HepG2 (cell line): ENCODE measurements at regions not wholly inside any gene's neighbourhood (a gene's known extent, or its start where the extent isn't known, plus 50 kb on each side); places are given as distances from the start of the nearest gene placed in this dataset.

Source experiments
- ATAC-seq: fragments of 200-7000 bp; cut with Tn5 transposase; 3 replicates; pipeline ENCODE4 v1.9.1; 2020; ENCODE audit warnings: mild to moderate bottlenecking, moderate library complexity
- BruUV-seq: library from RNA; stranded (reverse); fragments of 400-500 nt; replicated peaks from 2 replicates; lab custom pipeline; 2021; lab: Mats Ljungman, UMichigan
- CTCF ChIA-PET: fragments of 300-600 bp; formaldehyde crosslinking; extraction: SDS; loops from one replicate; lab custom pipeline; 2021; ENCODE audit warnings: low total read pairs, inconsistent platforms, low intra/inter-chr PET ratio; lab: Yijun Ruan, JAX
- POLR2A ChIA-PET: fragments of 350-600 bp; sonication (Branson Sonifier 250); formaldehyde crosslinking; loops from one replicate; lab custom pipeline; 2020; ENCODE audit warnings: antibody characterized with exemption, inconsistent platforms; lab: Yijun Ruan, JAX
- DNase-seq: peaks from one replicate; pipeline ENCODE4 v3.0.0-alpha.2; 2015; ENCODE audit warnings: low spot score
- FAIRE-seq: peaks from 3 replicates; lab custom pipeline; 2011; peaks lifted over from hg19 to GRCh38; lab: Jason Lieb, UNC
- H2AFZ ChIP-seq: one replicate; pipeline ENCODE4 v1.6.1; 2011; ENCODE audit warnings: low read length, inconsistent platforms
- H3K27ac ChIP-seq: fragments of 300-600 bp; 3 replicates; pipeline ENCODE4 v1.8.0; 2011; ENCODE audit warnings: mixed run types, mild to moderate bottlenecking, mixed read lengths, low read length, inconsistent platforms; ENCODE audit not compliant: insufficient read depth; ENCODE audit errors: extremely low read length
- H3K27me3 ChIP-seq, 2 experiments: fragments of 200-600 bp in 1 of 2; 2 replicates in 1 of 2; 3 replicates in 1 of 2; pipeline versions ENCODE4 v1.6.0 to v1.8.0; 2011; ENCODE audit warnings: low read length in 2 of 2, mild to moderate bottlenecking in 2 of 2, moderate library complexity in 2 of 2, inconsistent platforms in 1 of 2; ENCODE audit not compliant: insufficient read depth in 2 of 2, control insufficient read depth in 1 of 2
- H3K36me3 ChIP-seq, 2 experiments: fragments of 200-600 bp in 1 of 2; replicated peaks in 1 of 2; 2 replicates in 1 of 2; 3 replicates in 1 of 2; pipeline versions ENCODE4 v1.5.1 to v1.8.0; 2011; ENCODE audit warnings: low read length in 2 of 2, inconsistent platforms in 1 of 2; ENCODE audit not compliant: insufficient read depth in 2 of 2, control insufficient read depth in 1 of 2
- H3K4me1 ChIP-seq: 2 replicates; pipeline ENCODE4 v1.5.1; 2012; ENCODE audit warnings: low read length, inconsistent platforms; ENCODE audit not compliant: insufficient read depth
- H3K4me2 ChIP-seq: 2 replicates; pipeline ENCODE4 v1.6.0; 2011; ENCODE audit warnings: low read depth, low read length, inconsistent platforms
- H3K4me3 ChIP-seq, 3 experiments: fragments of 200-600 bp in 1 of 3; sonication (generic), shearing (Covaris generic) in 1 of 3; replicated peaks in 1 of 3; 2 replicates each; pipeline ENCODE4 v1.5.1; 2011 to 2016; ENCODE audit warnings: low read length in 3 of 3, inconsistent platforms in 2 of 3, low read depth in 2 of 3, mild to moderate bottlenecking in 2 of 3, control low read depth in 1 of 3, mixed read lengths in 1 of 3; ENCODE audit not compliant: insufficient read depth in 1 of 3
- H3K79me2 ChIP-seq: one replicate; pipeline ENCODE4 v1.6.1; 2011; ENCODE audit warnings: low read length, inconsistent platforms; ENCODE audit not compliant: insufficient read depth
- H3K9ac ChIP-seq: 2 replicates; pipeline ENCODE4 v1.6.0; 2011; ENCODE audit warnings: mild to moderate bottlenecking, low read depth, low read length, inconsistent platforms; ENCODE audit not compliant: insufficient read depth
- H3K9me3 ChIP-seq: 2 replicates; pipeline ENCODE4 v1.5.1; 2012; ENCODE audit warnings: mild to moderate bottlenecking, low read length
- H4K20me1 ChIP-seq: 2 replicates; pipeline ENCODE4 v1.6.0; 2011; ENCODE audit warnings: inconsistent platforms, mild to moderate bottlenecking, low read length, moderate library complexity; ENCODE audit not compliant: insufficient read depth
- ATF7 ChIP-seq, 2 experiments: fragments of 450-650 bp in 1 of 2; sonication (generic) in 1 of 2; formaldehyde crosslinking in 1 of 2; IDR thresholded peaks; 2 replicates each; pipeline versions ENCODE4 v1.4.0 to v1.6.1; 2016 to 2020; ENCODE audit warnings: antibody characterized with exemption in 1 of 2, mild to moderate bottlenecking in 1 of 2, missing genetic modification reagents in 1 of 2
- CEBPB ChIP-seq: IDR thresholded peaks from 2 replicates; pipeline ENCODE4 v1.6.1; 2011; ENCODE audit warnings: low read depth, low read length, improper control_type of control experiment, borderline replicate concordance
- EP300 ChIP-seq, 3 experiments: sonication (generic) in 1 of 3; formaldehyde crosslinking in 1 of 3; IDR thresholded peaks; 2 replicates each; pipeline versions ENCODE4 v1.5.1 to v1.6.1; 2011 to 2020; ENCODE audit warnings: low read depth in 2 of 3, low read length in 2 of 3, borderline replicate concordance in 1 of 3, improper control_type of control experiment in 1 of 3, mild to moderate bottlenecking in 1 of 3, missing genetic modification reagents in 1 of 3, moderate library complexity in 1 of 3
- FOSL2 ChIP-seq: sonication (generic); formaldehyde crosslinking; IDR thresholded peaks from 2 replicates; pipeline ENCODE4 v1.4.0; 2020; ENCODE audit warnings: missing genetic modification reagents
- FOXP1 ChIP-seq, 2 experiments: fragments of 450-650 bp in 1 of 2; IDR thresholded peaks; 2 replicates each; pipeline ENCODE4 v1.6.1; 2017 to 2018; ENCODE audit warnings: antibody characterized with exemption in 1 of 2
- ZNF567 ChIP-seq: sonication (generic); formaldehyde crosslinking; IDR thresholded peaks from 2 replicates; pipeline ENCODE4 v1.8.1; 2023; ENCODE audit warnings: mild to moderate bottlenecking, missing genetic modification reagents, borderline replicate concordance
- WGBS: methylation state at CpG from one replicate; pipeline ENCODE4 v1.1.6; 2017; ENCODE audit warnings: low lambda C conversion rate; 5-methylcytosine and 5-hydroxymethylcytosine counted together
- in situ Hi-C: cut with HindIII; loops from 2 replicates; pipeline ENCODE4 v1.10.0; 2017; ENCODE audit warnings: low pct_unique_long_range_greater_than_20kb; ENCODE audit not compliant: extremely low pct_ligation_motif_present
- intact Hi-C: fragments of 100-400 bp; cut with micrococcal nuclease; formaldehyde crosslinking; loops from one replicate; pipeline ENCODE4 v1.10.0; 2022; ENCODE audit not compliant: unreplicated experiment
- TF ChIP-seq, protein P1 (sequence below): sonication (generic); formaldehyde crosslinking; IDR thresholded peaks from 2 replicates; pipeline ENCODE4 v1.4.0; 2020; ENCODE audit warnings: missing genetic modification reagents

DNA sequence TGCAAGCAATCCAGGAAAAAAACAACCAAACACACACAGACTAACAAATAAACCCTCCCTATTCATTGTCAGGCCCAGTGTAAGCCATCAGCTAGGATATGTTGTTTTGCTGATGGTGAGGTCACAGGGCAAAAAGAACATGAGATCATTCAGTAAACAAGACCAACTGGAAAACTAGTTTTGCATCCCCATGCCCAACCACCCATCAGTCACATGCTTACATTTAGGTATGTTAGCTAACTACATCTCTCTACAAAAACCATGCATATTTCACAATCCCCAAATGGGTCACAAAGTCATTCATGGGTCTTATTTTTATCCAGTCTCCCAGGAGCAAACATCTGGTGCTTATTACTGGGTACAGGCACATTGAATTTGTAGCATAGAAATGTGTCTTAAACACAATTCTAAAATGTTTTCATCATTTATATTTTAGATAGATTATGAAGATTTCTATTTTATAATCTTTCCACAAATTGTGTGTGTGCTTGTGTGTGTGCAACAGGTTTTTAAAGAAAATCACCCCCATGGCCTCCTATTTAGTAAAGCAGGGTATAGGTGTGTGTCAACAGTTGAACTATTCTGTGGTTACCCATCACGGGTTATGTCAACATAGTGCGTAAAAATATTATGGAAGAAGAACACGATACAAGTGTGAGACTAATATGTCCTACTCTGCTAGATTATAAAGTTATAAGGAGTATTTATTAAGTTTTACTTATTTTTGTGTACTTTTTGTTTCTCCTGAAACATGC, 103.8 kb upstream of the AKR1E2 start:
- 0 out of 5 replicates have a peak, but pooled peaks cover 0 to 1% of the 10 kb centered on the region in 2 experiments for H3K27me3 ChIP-seq
- no peak overlapping the region for H3K9ac ChIP-seq
- no peak overlapping the region for H2AFZ ChIP-seq
- FAIRE-seq (no peak), ATAC-seq (no peak), DNase-seq (no peak)
- ChIA-PET CTCF (no interaction called here), POLR2A (interaction anchor here (1.0 to 1.5 kb wide), 2 partner anchors 11 to 49 kb away, joined by 3 to 4 read pairs; no protein-coding TSS in a partner anchor)
- TF ChIP-seq ATF7 (IDR thresholded peaks at IDR 0.05) (0 out of 2 replicates have a peak, but pooled peaks have one; percentile 8), ATF7 (CRISPR knock-in tag; IDR thresholded peaks at IDR 0.05) (no peak), ZNF567 (CRISPR knock-in tag) (no peak), FOXP1 (IDR thresholded peaks at IDR 0.05) (no peak), FOXP1 (CRISPR knock-in tag; IDR thresholded peaks at IDR 0.05) (peak; percentile 35; the same call in 1 of the 2 replicates), EP300 (IDR thresholded peaks at IDR 0.05; ENCODE audit: low read depth in 2 of 2, low read length in 2 of 2) (peak in 1 of 2 experiments; percentile 5; a peak in 1 of 4 replicates), EP300 (CRISPR knock-in tag; IDR thresholded peaks at IDR 0.05; ENCODE audit: borderline replicate concordance) (no peak), CEBPB (peak; percentile 57; the same call in 1 of the 2 replicates), FOSL2 (CRISPR knock-in tag) (peak; percentile 17; the same call in 1 of the 2 replicates)
- TF ChIP-seq, protein P1, sequence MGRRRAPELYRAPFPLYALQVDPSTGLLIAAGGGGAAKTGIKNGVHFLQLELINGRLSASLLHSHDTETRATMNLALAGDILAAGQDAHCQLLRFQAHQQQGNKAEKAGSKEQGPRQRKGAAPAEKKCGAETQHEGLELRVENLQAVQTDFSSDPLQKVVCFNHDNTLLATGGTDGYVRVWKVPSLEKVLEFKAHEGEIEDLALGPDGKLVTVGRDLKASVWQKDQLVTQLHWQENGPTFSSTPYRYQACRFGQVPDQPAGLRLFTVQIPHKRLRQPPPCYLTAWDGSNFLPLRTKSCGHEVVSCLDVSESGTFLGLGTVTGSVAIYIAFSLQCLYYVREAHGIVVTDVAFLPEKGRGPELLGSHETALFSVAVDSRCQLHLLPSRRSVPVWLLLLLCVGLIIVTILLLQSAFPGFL (CRISPR knock-in tag) = no peak
- H3K27ac ChIP-seq = no peak overlapping the region
- H3K79me2 ChIP-seq = no peaks in the 10 kb centered on the region
- H3K4me2 ChIP-seq = no peak overlapping the region
- H3K4me1 ChIP-seq = peaks cover 9% of the 10 kb centered on the region
- in situ Hi-C loops (no loop called here), intact Hi-C loops (no loop called here)
- H4K20me1 ChIP-seq = no peaks in the 10 kb centered on the region
- no TSS peak for BruUV-seq
- no peak overlapping the region for H3K4me3 ChIP-seq
- no peaks in the 10 kb centered on the region for H3K36me3 ChIP-seq
- 16% methylated on average over 3 of the region's 3 CpGs for WGBS
- 0 out of 2 replicates have a peak, but pooled peaks cover 3% of the 10 kb centered on the region for H3K9me3 ChIP-seq
